HL-60 (cell line): ENCODE measurements at regions not wholly inside any gene's neighbourhood (a gene's known extent, or its start where the extent isn't known, plus 50 kb on each side); places are given as distances from the start of the nearest gene placed in this dataset.

Experiments
- DNase-seq, 2 experiments: peaks; one replicate each; pipeline ENCODE4 v3.0.0-alpha.2; 2010 to 2020; ENCODE audit warnings: low read depth in 1 of 2, low spot score in 1 of 2
- H3K27ac ChIP-seq: fragments of 250-450 bp; sonication (Bioruptor Pico); replicated peaks from 2 replicates; pipeline ENCODE4 v1.5.1; 2020; ENCODE audit warnings: mild to moderate bottlenecking, moderate library complexity
- H3K27me3 ChIP-seq: fragments of 250-450 bp; sonication (Bioruptor Pico); 2 replicates; pipeline ENCODE4 v1.5.1; 2021; ENCODE audit warnings: mild to moderate bottlenecking, moderate library complexity; ENCODE audit not compliant: insufficient read depth, poor library complexity, severe bottlenecking
- H3K4me3 ChIP-seq: replicated peaks from 2 replicates; pipeline ENCODE4 v1.5.1; 2011; ENCODE audit warnings: mild to moderate bottlenecking, control low read depth, low read length; ENCODE audit not compliant: insufficient read depth
- CTCF ChIP-seq: IDR thresholded peaks from one replicate; pipeline ENCODE4 v1.5.1; 2011; ENCODE audit warnings: low read length, control low read depth, inconsistent platforms; ENCODE audit not compliant: insufficient read depth
- GABPA ChIP-seq: IDR thresholded peaks from 2 replicates; pipeline ENCODE4 v1.6.1; 2012; ENCODE audit warnings: low read depth
- POLR2AphosphoS5 ChIP-seq: IDR thresholded peaks from 2 replicates; pipeline ENCODE4 v1.6.1; 2012; ENCODE audit warnings: low read depth
- REST ChIP-seq: IDR thresholded peaks from 2 replicates; pipeline ENCODE4 v1.6.1; 2012; ENCODE audit warnings: low read depth; ENCODE audit not compliant: insufficient replicate concordance
- SPI1 ChIP-seq: IDR thresholded peaks from 2 replicates; pipeline ENCODE4 v1.6.1; 2012; ENCODE audit warnings: low read depth, mild to moderate bottlenecking, borderline replicate concordance

- Histone ChIP-seq H3K27me3 (no peaks in the 10 kb centered on the region), H3K27ac (no peak overlapping the region), H3K4me3 (no peak overlapping the region)
- DNase-seq: no peak
- no peak for TF ChIP-seq SPI1
- TF ChIP-seq GABPA: no peak
- TF ChIP-seq REST: no peak
- no peak for TF ChIP-seq CTCF
- no peak for TF ChIP-seq POLR2AphosphoS5
These were observed 933.5 kb upstream of the EEF2KMT start for GRCh38 chr16:6031102-6031501.

GRCh38 chr16:6027733-6028132 lies 930.1 kb upstream of the EEF2KMT start:
- Histone ChIP-seq H3K27ac (no peak overlapping the region), H3K4me3 (no peak overlapping the region), H3K27me3 (no peaks in the 10 kb centered on the region)
- no peak for TF ChIP-seq SPI1
- DNase-seq: no peak

- no peak overlapping the region for H3K27ac ChIP-seq
- DNase-seq: no peak
- H3K4me3 ChIP-seq: no peak overlapping the region
- no peak for TF ChIP-seq SPI1
- TF ChIP-seq POLR2AphosphoS5: no peak
- no peak for TF ChIP-seq CTCF
- no peak for TF ChIP-seq REST
- no peak for TF ChIP-seq GABPA
- peaks cover 14% of the 10 kb centered on the region for H3K27me3 ChIP-seq
These were observed 925.9 kb upstream of the EEF2KMT start for GRCh38 chr16:6023449-6023848.

GRCh38 chr16:6021276-6021943 lies 923.8 kb upstream of the EEF2KMT start:
- no peak for DNase-seq
- Histone ChIP-seq H3K27me3 (peaks cover 20% of the 10 kb centered on the region), H3K27ac (no peak overlapping the region), H3K4me3 (no peak overlapping the region)
- TF ChIP-seq GABPA (no peak), POLR2AphosphoS5 (no peak), SPI1 (no peak), REST (no peak), CTCF (no peak)
